ENCODE measurements at regions not wholly inside any gene's neighbourhood (a gene's known extent, or its start where the extent isn't known, plus 50 kb on each side); places are given as distances from the start of the nearest gene placed in this dataset.

- TF ChIP-seq PATZ1 (CRISPR knock-in tag; IDR thresholded peaks at IDR 0.05; ENCODE audit: borderline replicate concordance) (no peak), ZFP30 (CRISPR knock-in tag; IDR thresholded peaks at IDR 0.05) (no peak)
Measured at GRCh38 chr21:31550070-31550469, 109.4 kb upstream of the SOD1 start.

Data from SK-N-SH treated with all-trans-retinoic acid at 6 μM for 48 hours (cell line).